Activated B cell treated with CpG ODN at 0.5 μM for 24 hours (primary cell): ENCODE measurements at regions not wholly inside any gene's neighbourhood (a gene's known extent, or its start where the extent isn't known, plus 50 kb on each side); places are given as distances from the start of the nearest gene placed in this dataset.

Experiments
- ATAC-seq: fragments of 200-7000 bp; cut with Tn5 transposase; one replicate; pipeline ENCODE4 v1.10.0; 2021; ENCODE audit warnings: low read depth, mild to moderate bottlenecking, moderate library complexity
- CTCF ChIA-PET: fragments of 350-600 bp; sonication (Branson Sonifier 250); formaldehyde crosslinking; loops from one replicate; lab custom pipeline; 2021; ENCODE audit warnings: antibody characterized with exemption; lab: Charles Lee
- POLR2A ChIA-PET: fragments of 350-600 bp; sonication (Branson Sonifier 250); formaldehyde crosslinking; loops from one replicate; lab custom pipeline; 2021; ENCODE audit warnings: antibody characterized with exemption; lab: Charles Lee
- DNase-seq: peaks from one replicate; pipeline ENCODE4 v3.0.0; 2022
- H3K27ac Mint-ChIP-seq: one replicate; pipeline ENCODE4 v1.8.0; 2020; ENCODE audit warnings: mixed read lengths
- H3K27me3 Mint-ChIP-seq: one replicate; pipeline ENCODE4 v1.8.0; 2021; ENCODE audit warnings: mixed read lengths
- H3K36me3 Mint-ChIP-seq: one replicate; pipeline ENCODE4 v1.8.0; 2021; ENCODE audit warnings: low read depth, mixed read lengths
- H3K4me1 Mint-ChIP-seq: one replicate; pipeline ENCODE4 v1.8.0; 2021; ENCODE audit warnings: mixed read lengths
- H3K4me3 Mint-ChIP-seq: one replicate; pipeline ENCODE4 v1.8.0; 2020; ENCODE audit warnings: mild to moderate bottlenecking, mixed read lengths
- H3K9me3 Mint-ChIP-seq: one replicate; pipeline ENCODE4 v1.8.0; 2020; ENCODE audit warnings: mixed read lengths
- CTCF ChIP-seq: fragments of 200-600 bp; IDR thresholded peaks from one replicate; pipeline ENCODE4 v1.8.0; 2022; ENCODE audit warnings: antibody characterized with exemption, mild to moderate bottlenecking
- intact Hi-C: fragments of 100-400 bp; cut with micrococcal nuclease; formaldehyde crosslinking; loops from one replicate; pipeline ENCODE4 v1.15.1; 2024

GRCh38 chr19:30815889-30816580 lies 443.9 kb downstream of the ZNF536 start:
- CTCF ChIA-PET = no interaction called here
- H3K27me3 Mint-ChIP-seq = no peaks in the 10 kb centered on the region
- TF ChIP-seq CTCF = no peak
- DNase-seq (no peak), ATAC-seq (no peak)
- no peak overlapping the region for H3K27ac Mint-ChIP-seq
- POLR2A ChIA-PET = no interaction called here
- no peaks in the 10 kb centered on the region for H3K4me1 Mint-ChIP-seq
- peaks cover 10% of the 10 kb centered on the region for H3K9me3 Mint-ChIP-seq
- no peak overlapping the region for H3K4me3 Mint-ChIP-seq
- intact Hi-C loops = no loop called here
- no peaks in the 10 kb centered on the region for H3K36me3 Mint-ChIP-seq

- CTCF ChIA-PET = no interaction called here
- DNase-seq (no peak), ATAC-seq (no peak)
- peaks cover 10% of the 10 kb centered on the region for H3K9me3 Mint-ChIP-seq
- intact Hi-C loops = no loop called here
- H3K27me3 Mint-ChIP-seq = no peaks in the 10 kb centered on the region
- no peaks in the 10 kb centered on the region for H3K4me1 Mint-ChIP-seq
- TF ChIP-seq CTCF = no peak
- POLR2A ChIA-PET = no interaction called here
- H3K36me3 Mint-ChIP-seq = no peaks in the 10 kb centered on the region
- no peak overlapping the region for H3K4me3 Mint-ChIP-seq
- H3K27ac Mint-ChIP-seq = no peak overlapping the region
These were observed 440.0 kb downstream of the ZNF536 start for GRCh38 chr19:30812099-30812678.

GRCh38 chr19:30811397-30812098 lies 439.4 kb downstream of the ZNF536 start:
- CTCF ChIA-PET = no interaction called here
- POLR2A ChIA-PET = no interaction called here
- intact Hi-C loops = no loop called here
- ATAC-seq = no peak
- Mint-ChIP-seq H3K27me3 (no peaks in the 10 kb centered on the region), H3K4me1 (no peaks in the 10 kb centered on the region), H3K27ac (no peak overlapping the region), H3K4me3 (no peak overlapping the region), H3K36me3 (no peaks in the 10 kb centered on the region), H3K9me3 (peaks cover 12% of the 10 kb centered on the region)
- DNase-seq = no peak
- TF ChIP-seq CTCF = no peak

- no peak overlapping the region for H3K27ac Mint-ChIP-seq
- no peak for TF ChIP-seq CTCF
- no peaks in the 10 kb centered on the region for H3K27me3 Mint-ChIP-seq
- no peaks in the 10 kb centered on the region for H3K36me3 Mint-ChIP-seq
- peaks cover 12% of the 10 kb centered on the region for H3K9me3 Mint-ChIP-seq
- no peak overlapping the region for H3K4me3 Mint-ChIP-seq
- DNase-seq (no peak), ATAC-seq (no peak)
- intact Hi-C loops = no loop called here
- no peaks in the 10 kb centered on the region for H3K4me1 Mint-ChIP-seq
- POLR2A ChIA-PET = no interaction called here
- CTCF ChIA-PET = no interaction called here
These were observed 438.5 kb downstream of the ZNF536 start for GRCh38 chr19:30810726-30811125.

GRCh38 chr19:30807278-30807677 lies 435.1 kb downstream of the ZNF536 start:
- Mint-ChIP-seq H3K4me3 (no peak overlapping the region), H3K27me3 (no peaks in the 10 kb centered on the region), H3K9me3 (peaks cover 4% of the 10 kb centered on the region), H3K36me3 (no peaks in the 10 kb centered on the region), H3K27ac (no peak overlapping the region), H3K4me1 (no peaks in the 10 kb centered on the region)
- POLR2A ChIA-PET = no interaction called here
- intact Hi-C loops = no loop called here
- no peak for DNase-seq
- ATAC-seq = no peak
- CTCF ChIA-PET = no interaction called here
- no peak for TF ChIP-seq CTCF
